HepG2 (cell line): ENCODE measurements at regions not wholly inside any gene's neighbourhood (a gene's known extent, or its start where the extent isn't known, plus 50 kb on each side); places are given as distances from the start of the nearest gene placed in this dataset.

Experiments
- EZH2 ChIP-seq: conservative IDR thresholded peaks from 2 replicates; pipeline ENCODE4 v1.6.1; 2012; ENCODE audit warnings: mild to moderate bottlenecking, low read depth, low read length, moderate library complexity
- FLYWCH1 ChIP-seq: sonication (generic); formaldehyde crosslinking; IDR thresholded peaks from 2 replicates; pipeline ENCODE4 v1.8.1; 2023; ENCODE audit warnings: mild to moderate bottlenecking, missing genetic modification reagents
- MAX ChIP-seq: IDR thresholded peaks from 2 replicates; pipeline ENCODE4 v1.6.1; 2012; ENCODE audit warnings: inconsistent platforms
- USF2 ChIP-seq, 2 experiments: sonication (generic) in 1 of 2; formaldehyde crosslinking in 1 of 2; IDR thresholded peaks; 2 replicates each; pipeline versions ENCODE4 v1.5.1 to v1.6.1; 2011 to 2020; ENCODE audit warnings: borderline replicate concordance in 1 of 2, low read depth in 1 of 2, low read length in 1 of 2, mild to moderate bottlenecking in 1 of 2, missing genetic modification reagents in 1 of 2, moderate library complexity in 1 of 2
- ZKSCAN1 ChIP-seq: fragments of 150-350 bp; IDR thresholded peaks from 2 replicates; pipeline ENCODE4 v1.6.1; 2014; ENCODE audit warnings: low read length
- ZNF777 ChIP-seq: sonication (generic); formaldehyde crosslinking; IDR thresholded peaks from 2 replicates; pipeline ENCODE4 v1.4.0; 2020; ENCODE audit warnings: missing genetic modification reagents

GRCh38 chr7:131747658-131748232 is 191.3 kb upstream of the PODXL start:
- no peak for TF ChIP-seq MAX
- TF ChIP-seq USF2 (IDR thresholded peaks at IDR 0.05; ENCODE audit: low read depth, low read length): no peak
- TF ChIP-seq USF2 (CRISPR knock-in tag; IDR thresholded peaks at IDR 0.05; ENCODE audit: borderline replicate concordance): no peak
- no peak for TF ChIP-seq ZNF777 (CRISPR knock-in tag)
- no peak for TF ChIP-seq ZKSCAN1
- no peak for TF ChIP-seq FLYWCH1 (CRISPR knock-in tag)
- TF ChIP-seq EZH2: no peak
